ENCODE measurements at regions not wholly inside any gene's neighbourhood (a gene's known extent, or its start where the extent isn't known, plus 50 kb on each side); places are given as distances from the start of the nearest gene placed in this dataset.

- Histone ChIP-seq H2BK20ac (ENCODE audit: low read length) (no peak overlapping the region), H3K9me3 (ENCODE audit: insufficient read depth in 2 of 2, low read depth in 1 of 2, low read length in 1 of 2) (no peaks in the 10 kb centered on the region), H2BK5ac (ENCODE audit: low read depth, low read length) (no peak overlapping the region), H2BK15ac (ENCODE audit: low read length) (no peak overlapping the region), H3K14ac (ENCODE audit: insufficient read length) (no peak overlapping the region), H3K27me3 (replicated peaks in 1 of 4; ENCODE audit: control insufficient read depth in 3 of 4, extremely low read depth in 1 of 4, insufficient read depth in 3 of 4, low read length in 3 of 4) (no peaks in the 10 kb centered on the region), H3K4me1 (replicated peaks in 1 of 4; ENCODE audit: control insufficient read depth in 3 of 4, insufficient read depth in 4 of 4, low read length in 3 of 4) (0 out of 7 replicates have a peak, but pooled peaks cover 0 to 3% (median 0%) of the 10 kb centered on the region in 4 experiments), H2AFZ (ENCODE audit: low read length) (no peak overlapping the region), H3K56ac (replicated peaks; ENCODE audit: insufficient read length, low read depth, low read length) (no peak overlapping the region), H3K4me3 (ENCODE audit: extremely low read depth in 1 of 4, insufficient read depth in 2 of 4, low read depth in 3 of 4, low read length in 4 of 4) (no peak overlapping the region), H2AK5ac (ENCODE audit: low read depth, low read length) (no peak overlapping the region), H3K79me1 (ENCODE audit: low read depth, low read length) (no peaks in the 10 kb centered on the region), H4K20me1 (replicated peaks in 1 of 2; ENCODE audit: control insufficient read depth in 1 of 2, insufficient read depth in 2 of 2, low read length in 2 of 2) (no peaks in the 10 kb centered on the region), H4K5ac (ENCODE audit: insufficient read length, low read depth, low read length) (no peak overlapping the region), H3K79me2 (ENCODE audit: control insufficient read depth in 1 of 2, insufficient read depth in 2 of 2, low read length in 2 of 2) (no peaks in the 10 kb centered on the region), H3K4me2 (ENCODE audit: insufficient read depth in 1 of 2, low read depth in 2 of 2, low read length in 2 of 2) (no peak overlapping the region), H3K36me3 (ENCODE audit: control insufficient read depth in 2 of 4, insufficient read depth in 4 of 4, low read length in 3 of 4) (no peaks in the 10 kb centered on the region), H3K23me2 (ENCODE audit: low read depth, low read length) (no peaks in the 10 kb centered on the region), H4K8ac (ENCODE audit: extremely low read depth, insufficient read depth, low read length) (no peak overlapping the region), H3K23ac (ENCODE audit: insufficient read length) (no peak overlapping the region), H2BK12ac (ENCODE audit: low read depth, low read length) (no peak overlapping the region), H2BK120ac (replicated peaks; ENCODE audit: low read depth, low read length) (no peak overlapping the region), H3K4ac (replicated peaks; ENCODE audit: insufficient read length, low read depth, low read length) (no peak overlapping the region), H3K9ac (replicated peaks in 1 of 4; ENCODE audit: extremely low read depth in 1 of 4, low read depth in 3 of 4, low read length in 3 of 4) (no peak overlapping the region), H4K91ac (replicated peaks; ENCODE audit: insufficient read length, low read length) (no peak overlapping the region), H3K18ac (ENCODE audit: extremely low read depth, low read length) (no peak overlapping the region), H3K27ac (ENCODE audit: low read depth, low read length) (no peak overlapping the region)
- TF ChIP-seq SP1 (IDR thresholded peaks at IDR 0.05; ENCODE audit: low read depth, low read length), result no peak
- TF ChIP-seq FOSL1 (IDR thresholded peaks at IDR 0.05; ENCODE audit: insufficient read depth, low read depth, low read length), result no peak
- TF ChIP-seq NANOG (IDR thresholded peaks at IDR 0.05; ENCODE audit: insufficient read depth, low read depth, low read length, poor library complexity, severe bottlenecking), result no peak
- no peak for TF ChIP-seq POU5F1 (IDR thresholded peaks at IDR 0.05; ENCODE audit: low read depth, low read length)
- TF ChIP-seq BRCA1 (IDR thresholded peaks at IDR 0.05; ENCODE audit: low read depth, low read length), result no peak
- no peak for TF ChIP-seq RNF2 (IDR thresholded peaks at IDR 0.05; ENCODE audit: borderline replicate concordance, low read depth, low read length, missing control alignments, poor library complexity, severe bottlenecking)
- no peak for TF ChIP-seq SIN3A (conservative IDR thresholded peaks at IDR 0.05 in 1 of 2, IDR thresholded peaks at IDR 0.05 in 1 of 2; ENCODE audit: low read depth in 1 of 2, low read length in 2 of 2)
- no peak for TF ChIP-seq CTCF (IDR thresholded peaks at IDR 0.05; ENCODE audit: control extremely low read depth in 1 of 3, insufficient read depth in 1 of 3, low read depth in 1 of 3, low read length in 3 of 3)
- TF ChIP-seq SP4 (IDR thresholded peaks at IDR 0.05; ENCODE audit: low read length), result no peak
- TF ChIP-seq TAF1 (IDR thresholded peaks at IDR 0.05; ENCODE audit: low read depth, low read length), result no peak
- TF ChIP-seq TCF12 (IDR thresholded peaks at IDR 0.05; ENCODE audit: low read depth, low read length), result no peak
- no peak for TF ChIP-seq SIRT6 (IDR thresholded peaks at IDR 0.05; ENCODE audit: low read length)
- no peak for TF ChIP-seq RBBP5 (IDR thresholded peaks at IDR 0.05; ENCODE audit: borderline replicate concordance, low read depth, low read length)
- CTCF ChIA-PET (ENCODE audit: partially characterized antibody), result interaction anchor here (3.6 kb wide), 1 partner anchor 11 kb away, joined by 11 read pairs; no protein-coding TSS in a partner anchor
- DNase-seq (ENCODE audit: low read depth in 1 of 2, low spot score in 2 of 2) (no peak), FAIRE-seq (no peak)
- POLR2A ChIA-PET (ENCODE audit: partially characterized antibody), result no interaction called here
Measured at GRCh38 chr1:68363339-68363738, 86.4 kb downstream of the RPE65 start.
